Dedifferentiated amniotic fluid mesenchymal stem cell (primary cell): ENCODE measurements at regions not wholly inside any gene's neighbourhood (a gene's known extent, or its start where the extent isn't known, plus 50 kb on each side); places are given as distances from the start of the nearest gene placed in this dataset.

Experiments
- DNase-seq: peaks from one replicate; pipeline ENCODE4 v3.0.0-alpha.2; 2016; ENCODE audit errors: extremely low spot score

GRCh38 chr2:7468955-7469354 is 551.7 kb downstream of the RNF144A start:
- DNase-seq, result no peak

- no peak for DNase-seq
Observed at GRCh38 chr2:7471185-7471584, 554.0 kb downstream of the RNF144A start.

- DNase-seq, result no peak
Observed at GRCh38 chr2:7472465-7472864, 555.3 kb downstream of the RNF144A start.

GRCh38 chr2:7473135-7473771 is 556.0 kb downstream of the RNF144A start:
- no peak for DNase-seq

- DNase-seq, result peak; percentile 47
Observed at GRCh38 chr2:7476371-7476770, 559.2 kb downstream of the RNF144A start.

- DNase-seq, result peak; percentile 40
Observed at GRCh38 chr2:7479603-7480002, 562.4 kb downstream of the RNF144A start.

GRCh38 chr2:7480431-7480830 is 563.2 kb downstream of the RNF144A start:
- no peak for DNase-seq

GRCh38 chr2:7490672-7491071 is 573.5 kb downstream of the RNF144A start:
- DNase-seq, result no peak

- no peak for DNase-seq
Observed at GRCh38 chr2:7492719-7493118, 575.5 kb downstream of the RNF144A start.

GRCh38 chr2:7497178-7497577 is 580.0 kb downstream of the RNF144A start:
- peak; percentile 27 for DNase-seq

- DNase-seq, result no peak
Observed at GRCh38 chr2:7499018-7499417, 581.8 kb downstream of the RNF144A start.

GRCh38 chr2:7502336-7502735 is 585.1 kb downstream of the RNF144A start:
- DNase-seq, result no peak

- DNase-seq, result no peak
Observed at GRCh38 chr2:7508296-7508943, 591.2 kb downstream of the RNF144A start.

- no peak for DNase-seq
Observed at GRCh38 chr2:7510353-7510752, 593.1 kb downstream of the RNF144A start.

GRCh38 chr2:7513834-7514233 is 596.6 kb downstream of the RNF144A start:
- no peak for DNase-seq

GRCh38 chr2:7515327-7515726 is 598.1 kb downstream of the RNF144A start:
- DNase-seq, result no peak

GRCh38 chr2:7516484-7517063 is 599.4 kb downstream of the RNF144A start:
- no peak for DNase-seq

GRCh38 chr2:7517088-7517487 is 599.9 kb downstream of the RNF144A start:
- DNase-seq, result no peak

GRCh38 chr2:7517851-7518250 is 600.6 kb downstream of the RNF144A start:
- no peak for DNase-seq

GRCh38 chr2:7523481-7524120 is 606.4 kb downstream of the RNF144A start:
- DNase-seq, result no peak

- no peak for DNase-seq
Observed at GRCh38 chr2:7524195-7524594, 607.0 kb downstream of the RNF144A start.

GRCh38 chr2:7525746-7526145 is 608.5 kb downstream of the RNF144A start:
- DNase-seq, result no peak

- DNase-seq, result no peak
Observed at GRCh38 chr2:7527165-7527722, 610.0 kb downstream of the RNF144A start.
